CD4-positive, CD25-positive, alpha-beta regulatory T cell (primary cell): ENCODE measurements at regions not wholly inside any gene's neighbourhood (a gene's known extent, or its start where the extent isn't known, plus 50 kb on each side); places are given as distances from the start of the nearest gene placed in this dataset.

Source experiments
- ATAC-seq, 2 donors: fragments of 150-1000 bp; cut with Tn5 transposase; one replicate each; pipeline ENCODE4 v1.10.0; 2021; ENCODE audit warnings: low read depth in 2 of 2, moderate number of reproducible peaks in 2 of 2, moderate library complexity in 1 of 2
- DNase-seq, 3 donors: peaks; one replicate each; pipeline versions ENCODE4 v3.0.0 to v3.0.0-alpha.2; 2012 to 2022; ENCODE audit warnings: mixed read lengths in 1 of 3
- H3K27ac ChIP-seq: one replicate; pipeline ENCODE4 v1.7.0; 2013; ENCODE audit warnings: mild to moderate bottlenecking, low read length; ENCODE audit not compliant: insufficient read depth, poor library complexity, severe bottlenecking
- H3K27me3 ChIP-seq: one replicate; pipeline ENCODE4 v1.7.0; 2013; ENCODE audit warnings: low read length; ENCODE audit not compliant: control insufficient read depth, insufficient read depth
- H3K36me3 ChIP-seq: one replicate; pipeline ENCODE4 v1.7.0; 2013; ENCODE audit warnings: mild to moderate bottlenecking, low read length, moderate library complexity; ENCODE audit not compliant: control insufficient read depth, insufficient read depth
- H3K4me1 ChIP-seq: 2 replicates; pipeline ENCODE4 v1.7.0; 2013; ENCODE audit warnings: mild to moderate bottlenecking, low read length; ENCODE audit not compliant: insufficient read depth, control insufficient read depth, poor library complexity, severe bottlenecking
- H3K4me3 ChIP-seq: one replicate; pipeline ENCODE4 v1.7.0; 2013; ENCODE audit warnings: low read depth, mild to moderate bottlenecking, low read length, moderate library complexity
- H3K9me3 ChIP-seq, 2 experiments: 1 replicate in 1 of 2; 2 replicates in 1 of 2; pipeline ENCODE4 v1.7.0; 2013; ENCODE audit warnings: low read length in 2 of 2, mild to moderate bottlenecking in 1 of 2, moderate library complexity in 1 of 2; ENCODE audit not compliant: control insufficient read depth in 2 of 2
- H3K27ac Mint-ChIP-seq, 3 donors: one replicate each; pipeline ENCODE4 v1.8.0; 2020 to 2022; ENCODE audit warnings: mild to moderate bottlenecking in 3 of 3, mixed read lengths in 3 of 3, moderate library complexity in 2 of 3
- H3K27me3 Mint-ChIP-seq: one replicate; pipeline ENCODE4 v1.8.0; 2022; ENCODE audit warnings: mild to moderate bottlenecking, mixed read lengths
- H3K36me3 Mint-ChIP-seq: one replicate; pipeline ENCODE4 v1.8.0; 2020; ENCODE audit warnings: mixed read lengths
- H3K4me1 Mint-ChIP-seq, 4 donors: one replicate each; pipeline ENCODE4 v1.8.0; 2020 to 2022; ENCODE audit warnings: mixed read lengths in 4 of 4, mild to moderate bottlenecking in 1 of 4
- H3K4me3 Mint-ChIP-seq, 4 donors: one replicate each; pipeline ENCODE4 v1.8.0; 2020 to 2022; ENCODE audit warnings: mild to moderate bottlenecking in 4 of 4, mixed read lengths in 4 of 4, moderate library complexity in 3 of 4
- H3K9me3 Mint-ChIP-seq, 7 donors: one replicate each; pipeline ENCODE4 v1.8.0; 2020 to 2022; ENCODE audit warnings: mixed read lengths in 7 of 7, mild to moderate bottlenecking in 3 of 7, moderate library complexity in 2 of 7

DNA sequence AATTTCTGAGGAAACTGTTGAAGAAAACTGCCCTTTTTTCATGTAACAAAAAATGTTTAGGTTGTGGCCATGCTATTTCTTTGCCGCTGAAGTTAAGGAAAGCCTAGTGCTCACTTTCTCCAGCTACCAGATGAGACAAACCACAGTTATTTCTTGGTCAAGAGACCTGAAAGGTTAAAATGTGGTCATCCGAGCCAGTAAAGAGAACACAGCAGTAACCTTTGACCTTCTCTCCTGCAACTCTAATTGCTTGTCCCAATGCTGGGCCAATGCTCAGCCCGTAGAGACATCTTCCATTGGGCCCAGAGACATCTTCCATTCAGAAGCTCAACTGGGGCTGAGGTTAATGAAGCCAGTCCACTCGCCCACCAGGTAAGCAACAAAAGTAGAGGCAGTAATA, 109.8 kb upstream of the CPSF6 start:
- Histone ChIP-seq H3K4me3 (no peak overlapping the region), H3K27me3 (peaks cover 2% of the 10 kb centered on the region), H3K4me1 (no peaks in the 10 kb centered on the region), H3K27ac (no peak overlapping the region), H3K36me3 (no peaks in the 10 kb centered on the region), H3K9me3 (no peaks in the 10 kb centered on the region)
- ATAC-seq (no peak), DNase-seq (no peak)
- no peak overlapping the region for H3K4me3 Mint-ChIP-seq
- H3K36me3 Mint-ChIP-seq: no peaks in the 10 kb centered on the region
- H3K9me3 Mint-ChIP-seq: peaks cover 0 to 1% (median 0%) of the 10 kb centered on the region in 7 donors
- H3K27ac Mint-ChIP-seq: no peak overlapping the region
- no peaks in the 10 kb centered on the region for H3K4me1 Mint-ChIP-seq
- H3K27me3 Mint-ChIP-seq: peaks cover 20% of the 10 kb centered on the region

DNA sequence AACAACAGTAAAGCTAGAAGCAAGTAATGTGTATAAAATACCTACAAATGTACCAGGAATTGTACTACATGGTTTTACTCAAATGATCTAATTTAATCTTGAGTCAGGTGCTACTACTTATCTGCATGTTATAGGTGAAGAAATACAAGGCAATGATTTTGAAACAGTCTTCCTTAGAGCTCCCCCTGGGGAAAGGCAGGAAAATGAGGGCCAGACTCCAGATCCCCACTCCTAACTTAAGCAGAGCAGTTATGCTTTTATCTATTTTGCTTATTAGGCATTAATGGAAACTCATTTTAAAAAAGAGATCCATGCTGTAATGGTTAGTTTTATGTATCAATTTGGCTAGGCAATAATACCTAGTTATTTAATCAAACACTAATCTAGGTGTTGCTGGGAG, 109.3 kb upstream of the CPSF6 start:
- Mint-ChIP-seq H3K27me3 (peaks cover 21% of the 10 kb centered on the region), H3K36me3 (no peaks in the 10 kb centered on the region), H3K27ac (no peak overlapping the region), H3K4me3 (no peak overlapping the region), H3K4me1 (no peaks in the 10 kb centered on the region), H3K9me3 (peaks cover 0 to 1% (median 0%) of the 10 kb centered on the region in 7 donors)
- H3K27ac ChIP-seq: no peak overlapping the region
- ATAC-seq (no peak), DNase-seq (no peak)
- no peaks in the 10 kb centered on the region for H3K9me3 ChIP-seq
- no peaks in the 10 kb centered on the region for H3K36me3 ChIP-seq
- H3K4me3 ChIP-seq: no peak overlapping the region
- peaks cover 2% of the 10 kb centered on the region for H3K27me3 ChIP-seq
- H3K4me1 ChIP-seq: no peaks in the 10 kb centered on the region

GRCh38 chr12:69131077-69131476, 108.3 kb upstream of the CPSF6 start:
- no peaks in the 10 kb centered on the region for H3K4me1 ChIP-seq
- DNase-seq: no peak
- Mint-ChIP-seq H3K9me3 (peaks cover 0 to 1% (median 0%) of the 10 kb centered on the region in 7 donors), H3K36me3 (no peaks in the 10 kb centered on the region), H3K4me1 (no peaks in the 10 kb centered on the region), H3K27ac (no peak overlapping the region), H3K27me3 (peaks cover 21% of the 10 kb centered on the region), H3K4me3 (no peak overlapping the region)
- H3K9me3 ChIP-seq: no peaks in the 10 kb centered on the region
- H3K27me3 ChIP-seq: peaks cover 2% of the 10 kb centered on the region
- H3K4me3 ChIP-seq: no peak overlapping the region
- H3K27ac ChIP-seq: no peak overlapping the region
- no peaks in the 10 kb centered on the region for H3K36me3 ChIP-seq
- no peak for ATAC-seq

DNA sequence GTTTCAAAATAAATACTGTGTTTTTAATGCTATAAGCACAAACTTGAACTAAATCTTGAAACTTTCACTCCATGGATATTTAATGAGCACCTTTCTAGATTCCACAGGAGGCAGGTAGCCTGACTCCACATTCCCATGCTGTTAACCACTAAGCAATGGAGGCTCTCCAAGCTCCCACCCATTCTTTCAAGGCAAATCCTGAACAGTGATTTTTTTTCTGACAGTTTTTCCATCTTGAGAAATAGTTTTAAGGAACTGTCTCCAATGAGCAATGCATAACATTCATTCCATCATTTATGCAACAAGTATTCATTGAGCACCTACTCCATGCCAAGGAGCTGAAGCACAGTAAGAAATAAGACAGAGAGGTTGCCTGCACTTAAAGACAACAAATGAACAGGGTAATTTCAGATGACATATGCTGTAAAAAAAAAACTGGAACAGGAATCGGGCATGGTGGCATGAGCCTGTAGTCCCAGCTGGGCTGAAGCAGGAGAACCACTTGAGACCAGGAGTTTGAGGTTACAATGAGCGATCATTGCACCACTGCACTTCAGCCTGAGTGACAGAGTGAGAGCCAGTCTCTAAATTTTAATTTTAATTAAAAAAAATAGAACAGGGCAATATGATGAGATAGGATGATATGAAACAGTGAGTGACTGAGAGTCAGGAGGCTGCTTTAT, 102.3 kb upstream of the CPSF6 start:
- no peak for ATAC-seq

GRCh38 chr12:69141074-69141473, 98.3 kb upstream of the CPSF6 start:
- Histone ChIP-seq H3K9me3 (peaks cover 23 to 28% of the 10 kb centered on the region in 2 experiments), H3K4me3 (no peak overlapping the region), H3K4me1 (no peaks in the 10 kb centered on the region), H3K36me3 (no peaks in the 10 kb centered on the region), H3K27me3 (peaks cover 2% of the 10 kb centered on the region), H3K27ac (no peak overlapping the region)
- H3K36me3 Mint-ChIP-seq: peaks cover 11% of the 10 kb centered on the region
- ATAC-seq: no peak
- peaks cover 9% of the 10 kb centered on the region for H3K27me3 Mint-ChIP-seq
- no peaks in the 10 kb centered on the region for H3K4me1 Mint-ChIP-seq
- H3K9me3 Mint-ChIP-seq: peaks cover 0 to 28% (median 14%) of the 10 kb centered on the region in 7 donors
- no peak overlapping the region for H3K4me3 Mint-ChIP-seq
- H3K27ac Mint-ChIP-seq: no peak overlapping the region
- no peak for DNase-seq

More for the DNA sequence above, 102.3 kb upstream of the CPSF6 start:
- peaks cover 21% of the 10 kb centered on the region for H3K27me3 Mint-ChIP-seq
- Histone ChIP-seq H3K36me3 (no peaks in the 10 kb centered on the region), H3K4me3 (no peak overlapping the region), H3K9me3 (peaks cover 23 to 28% of the 10 kb centered on the region in 2 experiments), H3K27me3 (peaks cover 2% of the 10 kb centered on the region), H3K27ac (no peak overlapping the region), H3K4me1 (no peaks in the 10 kb centered on the region)
- no peak for DNase-seq
- H3K4me1 Mint-ChIP-seq: no peaks in the 10 kb centered on the region
- no peak overlapping the region for H3K4me3 Mint-ChIP-seq
- H3K27ac Mint-ChIP-seq: peak overlapping the region in 1 of 3 donors; percentile 52
- H3K36me3 Mint-ChIP-seq: peaks cover 11% of the 10 kb centered on the region
- peaks cover 0 to 28% (median 14%) of the 10 kb centered on the region in 7 donors for H3K9me3 Mint-ChIP-seq

GRCh38 chr12:69149270-69149669, 90.1 kb upstream of the CPSF6 start:
- peaks cover 6% of the 10 kb centered on the region for H3K27me3 Mint-ChIP-seq
- H3K36me3 Mint-ChIP-seq: no peaks in the 10 kb centered on the region
- no peak overlapping the region for H3K4me3 Mint-ChIP-seq
- Histone ChIP-seq H3K27me3 (no peaks in the 10 kb centered on the region), H3K4me3 (no peak overlapping the region), H3K36me3 (no peaks in the 10 kb centered on the region), H3K9me3 (no peaks in the 10 kb centered on the region), H3K4me1 (no peaks in the 10 kb centered on the region), H3K27ac (no peak overlapping the region)
- no peak overlapping the region for H3K27ac Mint-ChIP-seq
- peaks cover 0 to 4% (median 0%) of the 10 kb centered on the region in 4 donors for H3K4me1 Mint-ChIP-seq
- no peak for DNase-seq
- no peak for ATAC-seq
- no peaks in the 10 kb centered on the region for H3K9me3 Mint-ChIP-seq

DNA sequence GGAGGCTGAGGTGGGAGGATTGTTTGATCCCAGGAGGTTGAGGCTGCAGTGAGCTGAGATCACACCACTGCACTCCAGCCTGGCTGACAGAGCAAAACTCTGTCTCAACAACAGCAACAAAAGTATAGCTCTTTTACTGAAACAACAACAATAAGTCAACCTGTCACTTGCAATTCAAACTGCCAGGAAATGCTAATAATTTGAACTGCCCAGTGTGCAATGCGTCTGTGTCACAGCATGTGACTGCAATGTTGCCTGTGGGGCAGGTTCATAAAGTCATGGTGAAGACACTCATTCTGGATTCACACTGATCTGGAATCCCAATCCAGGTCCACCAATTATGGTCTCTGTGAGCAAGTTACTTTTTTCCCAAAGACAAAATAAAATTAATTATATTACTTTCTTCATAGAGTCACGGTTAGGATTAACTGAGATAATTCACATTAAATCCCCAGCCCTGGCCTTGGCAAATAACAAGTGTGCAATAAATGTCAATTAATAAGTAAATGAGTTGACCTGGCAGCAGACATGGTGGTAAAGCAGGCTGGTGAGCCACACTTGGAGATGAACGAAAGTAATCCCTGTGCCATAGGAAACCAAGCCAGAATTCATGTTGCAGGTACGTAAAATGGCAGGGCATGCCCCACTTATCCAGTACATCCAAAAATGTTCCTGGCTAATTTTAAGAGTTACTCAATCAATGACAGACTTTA, 89.1 kb upstream of the CPSF6 start:
- H3K27me3 Mint-ChIP-seq: peaks cover 6% of the 10 kb centered on the region
- no peak overlapping the region for H3K4me3 Mint-ChIP-seq
- DNase-seq (no peak), ATAC-seq (no peak)
- H3K4me1 ChIP-seq: no peaks in the 10 kb centered on the region
- no peak overlapping the region for H3K4me3 ChIP-seq
- no peaks in the 10 kb centered on the region for H3K36me3 ChIP-seq
- peaks cover 0 to 10% (median 3%) of the 10 kb centered on the region in 4 donors for H3K4me1 Mint-ChIP-seq
- H3K9me3 ChIP-seq: no peaks in the 10 kb centered on the region
- no peak overlapping the region for H3K27ac Mint-ChIP-seq
- H3K27ac ChIP-seq: no peak overlapping the region
- H3K36me3 Mint-ChIP-seq: no peaks in the 10 kb centered on the region
- H3K27me3 ChIP-seq: no peaks in the 10 kb centered on the region
- no peaks in the 10 kb centered on the region for H3K9me3 Mint-ChIP-seq

- H3K27ac ChIP-seq: no peak overlapping the region
- H3K27me3 Mint-ChIP-seq: peaks cover 6% of the 10 kb centered on the region
- H3K9me3 Mint-ChIP-seq: no peaks in the 10 kb centered on the region
- no peaks in the 10 kb centered on the region for H3K4me1 ChIP-seq
- H3K4me3 Mint-ChIP-seq: no peak overlapping the region
- no peaks in the 10 kb centered on the region for H3K36me3 ChIP-seq
- DNase-seq (no peak), ATAC-seq (no peak)
- no peak overlapping the region for H3K27ac Mint-ChIP-seq
- H3K4me3 ChIP-seq: no peak overlapping the region
- peaks cover 0 to 10% (median 3%) of the 10 kb centered on the region in 4 donors for H3K4me1 Mint-ChIP-seq
- H3K9me3 ChIP-seq: no peaks in the 10 kb centered on the region
- H3K27me3 ChIP-seq: no peaks in the 10 kb centered on the region
- no peaks in the 10 kb centered on the region for H3K36me3 Mint-ChIP-seq
These were observed 88.6 kb upstream of the CPSF6 start for GRCh38 chr12:69150796-69151127.
